ENCODE measurements at regions not wholly inside any gene's neighbourhood (a gene's known extent, or its start where the extent isn't known, plus 50 kb on each side); places are given as distances from the start of the nearest gene placed in this dataset.

- TF ChIP-seq CTCF (IDR thresholded peaks at IDR 0.05): no peak
- no peak for TF ChIP-seq POLR2A (IDR thresholded peaks at IDR 0.05)
Measured at GRCh38 chrX:20863649-20864048, 510.6 kb upstream of the CNKSR2 start.
